Mesenchymal stem cell (in vitro differentiated cells and primary cell): ENCODE measurements at regions not wholly inside any gene's neighbourhood (a gene's known extent, or its start where the extent isn't known, plus 50 kb on each side); places are given as distances from the start of the nearest gene placed in this dataset.

ENCODE experiments used
- DNase-seq: peaks from one replicate; pipeline ENCODE4 v3.0.0-alpha.2; 2013
- H2AFZ ChIP-seq: one replicate; pipeline ENCODE4 v1.6.1; 2013; ENCODE audit warnings: low read depth, mild to moderate bottlenecking, control low read depth, inconsistent platforms, low read length, moderate library complexity
- H2AK5ac ChIP-seq: 2 replicates; pipeline ENCODE4 v1.6.1; 2013; ENCODE audit warnings: low read length, moderate library complexity, mild to moderate bottlenecking, inconsistent platforms; ENCODE audit not compliant: severe bottlenecking
- H2BK120ac ChIP-seq: one replicate; pipeline ENCODE4 v1.6.1; 2013; ENCODE audit warnings: low read depth, mild to moderate bottlenecking, inconsistent platforms, low read length, moderate library complexity
- H2BK12ac ChIP-seq, 2 experiments: one replicate each; pipeline ENCODE4 v1.6.1; 2013; ENCODE audit warnings: inconsistent platforms in 2 of 2, low read length in 2 of 2, mild to moderate bottlenecking in 2 of 2, moderate library complexity in 2 of 2, control low read depth in 1 of 2
- H2BK15ac ChIP-seq: one replicate; pipeline ENCODE4 v1.6.1; 2013; ENCODE audit warnings: mild to moderate bottlenecking, low read depth, inconsistent platforms; ENCODE audit not compliant: poor library complexity, severe bottlenecking
- H2BK5ac ChIP-seq: 2 replicates; pipeline ENCODE4 v1.6.1; 2013; ENCODE audit warnings: low read depth, mild to moderate bottlenecking, low read length, control low read depth, inconsistent platforms; ENCODE audit not compliant: poor library complexity, severe bottlenecking
- H3K14ac ChIP-seq, 2 experiments: one replicate each; pipeline ENCODE4 v1.6.1; 2013; ENCODE audit warnings: inconsistent platforms in 2 of 2, low read length in 2 of 2, control low read depth in 1 of 2, mild to moderate bottlenecking in 1 of 2, moderate library complexity in 1 of 2
- H3K18ac ChIP-seq, 2 experiments: one replicate each; pipeline ENCODE4 v1.6.1; 2013; ENCODE audit warnings: inconsistent platforms in 2 of 2, low read length in 2 of 2, control low read depth in 1 of 2, low read depth in 1 of 2, mild to moderate bottlenecking in 1 of 2
- H3K23ac ChIP-seq, 2 experiments: one replicate each; pipeline ENCODE4 v1.6.1; 2013; ENCODE audit warnings: inconsistent platforms in 2 of 2, low read length in 2 of 2, mild to moderate bottlenecking in 2 of 2, moderate library complexity in 2 of 2, control low read depth in 1 of 2
- H3K27ac ChIP-seq: 2 replicates; pipeline ENCODE4 v1.5.1; 2013; ENCODE audit warnings: mild to moderate bottlenecking, moderate library complexity, low read length, control low read depth, inconsistent platforms; ENCODE audit not compliant: poor library complexity, severe bottlenecking
- H3K27me3 ChIP-seq, 2 experiments: 2 replicates each; pipeline versions ENCODE4 v1.6.1 to v1.7.0; 2013; ENCODE audit warnings: low read length in 2 of 2, mild to moderate bottlenecking in 2 of 2, moderate library complexity in 2 of 2, control low read depth in 1 of 2, inconsistent platforms in 1 of 2; ENCODE audit not compliant: control insufficient read depth in 1 of 2, insufficient read depth in 1 of 2
- H3K36me3 ChIP-seq, 2 experiments: 2 replicates each; pipeline versions ENCODE4 v1.6.1 to v1.7.0; 2013; ENCODE audit warnings: low read length in 2 of 2, control low read depth in 1 of 2, inconsistent platforms in 1 of 2, low read depth in 1 of 2, mild to moderate bottlenecking in 1 of 2; ENCODE audit not compliant: insufficient read depth in 2 of 2, control insufficient read depth in 1 of 2
- H3K4ac ChIP-seq, 2 experiments: one replicate each; pipeline ENCODE4 v1.6.1; 2013; ENCODE audit warnings: inconsistent platforms in 2 of 2, low read length in 2 of 2, mild to moderate bottlenecking in 2 of 2, moderate library complexity in 2 of 2, control low read depth in 1 of 2, low read depth in 1 of 2
- H3K4me1 ChIP-seq: 2 replicates; pipeline ENCODE4 v1.6.1; 2013; ENCODE audit warnings: low read depth, low read length, control low read depth; ENCODE audit not compliant: control insufficient read depth, insufficient read depth
- H3K4me2 ChIP-seq: 2 replicates; pipeline ENCODE4 v1.6.1; 2013; ENCODE audit warnings: low read length, mild to moderate bottlenecking, inconsistent platforms; ENCODE audit not compliant: poor library complexity, severe bottlenecking
- H3K4me3 ChIP-seq, 2 experiments: 2 replicates each; pipeline versions ENCODE4 v1.5.1 to v1.7.0; 2013; ENCODE audit warnings: low read length in 2 of 2, mild to moderate bottlenecking in 2 of 2, control low read depth in 1 of 2, low read depth in 1 of 2; ENCODE audit not compliant: insufficient read depth in 1 of 2
- H3K79me1 ChIP-seq: replicated peaks from 2 replicates; pipeline ENCODE4 v1.6.1; 2013; ENCODE audit warnings: mild to moderate bottlenecking, control low read depth, low read length, inconsistent platforms; ENCODE audit not compliant: poor library complexity, severe bottlenecking
- H3K9ac ChIP-seq: 2 replicates; pipeline ENCODE4 v1.7.0; 2013; ENCODE audit warnings: mild to moderate bottlenecking, low read length, moderate library complexity
- H3K9me3 ChIP-seq: 2 replicates; pipeline ENCODE4 v1.7.0; 2013; ENCODE audit warnings: mild to moderate bottlenecking, low read length; ENCODE audit not compliant: control insufficient read depth
- H4K8ac ChIP-seq: one replicate; pipeline ENCODE4 v1.6.1; 2013; ENCODE audit warnings: inconsistent platforms, mild to moderate bottlenecking, low read length, moderate library complexity
- H4K91ac ChIP-seq: one replicate; pipeline ENCODE4 v1.6.1; 2013; ENCODE audit warnings: mild to moderate bottlenecking, low read length, inconsistent platforms
- WGBS: methylation state at CpG from one replicate; pipeline ENCODE4 v1.1.7; 2013; ENCODE audit warnings: mixed read lengths; 5-methylcytosine and 5-hydroxymethylcytosine counted together

DNA sequence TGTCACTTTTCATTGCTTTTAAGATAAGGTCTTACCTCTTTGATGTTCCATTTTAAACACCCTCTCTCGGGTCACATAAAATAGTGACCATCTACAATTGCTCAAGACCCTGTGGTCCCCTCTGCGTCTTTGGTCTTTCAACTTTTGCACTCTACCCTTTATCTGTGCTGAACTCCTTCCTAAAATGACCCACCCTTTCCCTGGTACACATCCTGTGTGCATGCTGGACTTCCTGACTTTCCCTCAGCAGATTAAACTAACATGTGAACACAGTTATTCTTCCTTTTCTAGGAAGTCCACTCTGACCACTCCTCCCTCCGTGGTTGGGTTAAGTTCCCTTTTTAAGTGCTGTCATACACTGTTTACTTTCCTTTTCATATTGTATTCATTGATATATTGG, 414.2 kb downstream of the GABRB3 start:
- Histone ChIP-seq H4K91ac (no peak overlapping the region), H3K23ac (no peak overlapping the region), H3K27me3 (no peaks in the 10 kb centered on the region), H3K4me1 (no peaks in the 10 kb centered on the region), H4K8ac (no peak overlapping the region), H2AFZ (no peak overlapping the region), H3K4me2 (no peak overlapping the region), H2AK5ac (no peak overlapping the region), H3K14ac (no peak overlapping the region), H3K79me1 (no peaks in the 10 kb centered on the region), H2BK15ac (no peak overlapping the region), H3K9me3 (peaks cover 6% of the 10 kb centered on the region), H3K27ac (no peak overlapping the region), H2BK120ac (no peak overlapping the region), H3K4me3 (no peak overlapping the region), H3K4ac (no peak overlapping the region), H2BK12ac (no peak overlapping the region), H3K18ac (no peak overlapping the region), H3K36me3 (no peaks in the 10 kb centered on the region), H3K9ac (no peak overlapping the region), H2BK5ac (no peak overlapping the region)
- DNase-seq, result no peak
- WGBS, result 66% methylated on average over 2 of the region's 3 CpGs

DNA sequence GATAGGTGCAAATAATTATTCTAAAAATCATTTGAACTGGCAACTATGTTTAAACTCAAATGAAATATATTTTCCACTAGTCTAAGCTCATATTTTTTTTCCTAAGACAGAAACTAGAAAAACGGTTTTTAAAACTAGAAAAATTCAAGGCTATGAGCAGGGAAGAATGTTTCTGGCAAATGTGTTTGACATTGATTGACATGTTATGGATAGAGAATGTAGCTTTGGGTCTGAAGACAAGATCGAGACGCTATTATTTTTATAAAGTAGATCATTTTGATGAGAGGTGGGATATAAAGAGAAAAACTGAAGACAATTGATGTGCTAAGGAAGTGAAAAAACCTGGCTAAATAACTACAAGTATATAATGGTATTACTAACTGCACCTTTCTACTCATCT, 415.2 kb downstream of the GABRB3 start:
- H3K4me3 ChIP-seq, result no peak overlapping the region
- no peak overlapping the region for H2AFZ ChIP-seq
- H3K18ac ChIP-seq, result no peak overlapping the region
- H3K23ac ChIP-seq, result no peak overlapping the region
- no peak overlapping the region for H3K4me2 ChIP-seq
- H3K4me1 ChIP-seq, result no peaks in the 10 kb centered on the region
- H3K9ac ChIP-seq, result no peak overlapping the region
- H2BK120ac ChIP-seq, result no peak overlapping the region
- H3K27me3 ChIP-seq, result no peaks in the 10 kb centered on the region
- H3K14ac ChIP-seq, result no peak overlapping the region
- WGBS, result 61% methylated on average over 3 of the region's 3 CpGs
- no peaks in the 10 kb centered on the region for H3K79me1 ChIP-seq
- no peaks in the 10 kb centered on the region for H3K36me3 ChIP-seq
- no peak overlapping the region for H4K8ac ChIP-seq
- peaks cover 6% of the 10 kb centered on the region for H3K9me3 ChIP-seq
- no peak overlapping the region for H2BK5ac ChIP-seq
- no peak for DNase-seq
- H3K4ac ChIP-seq, result no peak overlapping the region
- H3K27ac ChIP-seq, result no peak overlapping the region
- no peak overlapping the region for H4K91ac ChIP-seq
- H2BK15ac ChIP-seq, result no peak overlapping the region
- H2BK12ac ChIP-seq, result no peak overlapping the region
- no peak overlapping the region for H2AK5ac ChIP-seq

GRCh38 chr15:26355472-26356074, 417.3 kb downstream of the GABRB3 start:
- no peak for DNase-seq
- no peak overlapping the region for H2AK5ac ChIP-seq
- H3K27ac ChIP-seq, result no peak overlapping the region
- no peak overlapping the region for H2BK12ac ChIP-seq
- H3K4me2 ChIP-seq, result no peak overlapping the region
- no peak overlapping the region for H3K14ac ChIP-seq
- H3K79me1 ChIP-seq, result no peaks in the 10 kb centered on the region
- 72% methylated on average over 6 of the region's 8 CpGs for WGBS
- H3K9me3 ChIP-seq, result no peaks in the 10 kb centered on the region
- no peak overlapping the region for H4K91ac ChIP-seq
- H2BK5ac ChIP-seq, result no peak overlapping the region
- no peak overlapping the region for H2BK15ac ChIP-seq
- no peaks in the 10 kb centered on the region for H3K4me1 ChIP-seq
- H3K18ac ChIP-seq, result no peak overlapping the region
- no peak overlapping the region for H2AFZ ChIP-seq
- no peak overlapping the region for H3K4me3 ChIP-seq
- H2BK120ac ChIP-seq, result no peak overlapping the region
- H3K9ac ChIP-seq, result no peak overlapping the region
- H3K23ac ChIP-seq, result no peak overlapping the region
- no peaks in the 10 kb centered on the region for H3K27me3 ChIP-seq
- no peak overlapping the region for H3K4ac ChIP-seq
- H4K8ac ChIP-seq, result no peak overlapping the region
- H3K36me3 ChIP-seq, result no peaks in the 10 kb centered on the region

GRCh38 chr15:26352909-26353308, 420.0 kb downstream of the GABRB3 start:
- Histone ChIP-seq H3K4me3 (no peak overlapping the region), H2AFZ (no peak overlapping the region), H2BK120ac (no peak overlapping the region), H3K27me3 (no peaks in the 10 kb centered on the region), H3K23ac (no peak overlapping the region), H3K4me1 (no peaks in the 10 kb centered on the region), H3K9me3 (no peaks in the 10 kb centered on the region), H4K91ac (no peak overlapping the region), H3K9ac (no peak overlapping the region), H3K4me2 (no peak overlapping the region), H3K14ac (no peak overlapping the region), H3K4ac (no peak overlapping the region), H3K27ac (no peak overlapping the region), H2BK15ac (no peak overlapping the region), H2AK5ac (no peak overlapping the region), H3K36me3 (no peaks in the 10 kb centered on the region), H4K8ac (no peak overlapping the region), H2BK5ac (no peak overlapping the region), H3K18ac (no peak overlapping the region), H3K79me1 (no peaks in the 10 kb centered on the region), H2BK12ac (no peak overlapping the region)
- DNase-seq, result no peak
- WGBS, result 58% methylated on average over 4 of the region's 4 CpGs
